CD4-positive, alpha-beta T cell treated with Interleukin-12 subunit alpha and Interleukin-12 subunit beta, for 1 hour (primary cell): ENCODE measurements at regions not wholly inside any gene's neighbourhood (a gene's known extent, or its start where the extent isn't known, plus 50 kb on each side); places are given as distances from the start of the nearest gene placed in this dataset.

Source experiments
- DNase-seq: peaks from one replicate; pipeline ENCODE4 v3.0.0-alpha.2; 2020

GRCh38 chr3:151992326-151993041 is 119.0 kb downstream of the SUCNR1 start:
- DNase-seq, result no peak

- no peak for DNase-seq
These were observed 121.6 kb downstream of the SUCNR1 start for GRCh38 chr3:151995091-151995490.

GRCh38 chr3:151998744-151999143 is 125.3 kb downstream of the SUCNR1 start:
- DNase-seq, result no peak

- no peak for DNase-seq
These were observed 126.5 kb downstream of the SUCNR1 start for GRCh38 chr3:151999936-152000335.

GRCh38 chr3:152011812-152012735 is 138.6 kb downstream of the SUCNR1 start:
- DNase-seq, result no peak

- no peak for DNase-seq
These were observed 146.1 kb downstream of the SUCNR1 start for GRCh38 chr3:152019508-152019907.

- no peak for DNase-seq
These were observed 148.6 kb downstream of the SUCNR1 start for GRCh38 chr3:152021951-152022461.

GRCh38 chr3:152026033-152026556 is 152.7 kb downstream of the SUCNR1 start:
- DNase-seq, result no peak

GRCh38 chr3:152030320-152030719 is 156.9 kb downstream of the SUCNR1 start:
- no peak for DNase-seq

GRCh38 chr3:152031321-152031720 is 157.9 kb downstream of the SUCNR1 start:
- no peak for DNase-seq

- no peak for DNase-seq
These were observed 163.9 kb downstream of the SUCNR1 start for GRCh38 chr3:152037297-152037696.

GRCh38 chr3:152037953-152038352 is 164.5 kb downstream of the SUCNR1 start:
- no peak for DNase-seq

- no peak for DNase-seq
These were observed 165.0 kb downstream of the SUCNR1 start for GRCh38 chr3:152038490-152038889.

GRCh38 chr3:152039887-152040286 is 166.4 kb downstream of the SUCNR1 start:
- no peak for DNase-seq

- no peak for DNase-seq
These were observed 166.9 kb downstream of the SUCNR1 start for GRCh38 chr3:152040319-152040718.

GRCh38 chr3:152043620-152044019 is 170.2 kb downstream of the SUCNR1 start:
- DNase-seq, result no peak

GRCh38 chr3:152046280-152046679 is 172.8 kb downstream of the SUCNR1 start:
- DNase-seq, result no peak

GRCh38 chr3:152047465-152047864 is 174.0 kb downstream of the SUCNR1 start:
- no peak for DNase-seq

GRCh38 chr3:152048831-152049230 is 175.4 kb downstream of the SUCNR1 start:
- DNase-seq, result no peak

GRCh38 chr3:152050903-152051302 is 177.5 kb downstream of the SUCNR1 start:
- DNase-seq, result no peak

- no peak for DNase-seq
These were observed 178.3 kb downstream of the SUCNR1 start for GRCh38 chr3:152051501-152052404.

- no peak for DNase-seq
These were observed 180.4 kb downstream of the SUCNR1 start for GRCh38 chr3:152053866-152054265.

GRCh38 chr3:152054315-152054714 is 180.9 kb downstream of the SUCNR1 start:
- no peak for DNase-seq
